IMR-90 (cell line): ENCODE measurements at regions not wholly inside any gene's neighbourhood (a gene's known extent, or its start where the extent isn't known, plus 50 kb on each side); places are given as distances from the start of the nearest gene placed in this dataset.

Source experiments
- ATAC-seq: fragments of 200-7000 bp; cut with Tn5 transposase; 2 replicates; pipeline ENCODE4 v1.9.1; 2020; ENCODE audit warnings: low read depth, mild to moderate bottlenecking, moderate library complexity
- BruUV-seq: library from RNA; stranded (reverse); fragments of 400-500 nt; replicated peaks from 2 replicates; lab custom pipeline; 2021; lab: Mats Ljungman, UMichigan
- CTCF ChIA-PET: fragments of 300-600 bp; formaldehyde crosslinking; extraction: SDS; loops from one replicate; lab custom pipeline; 2021; ENCODE audit warnings: antibody characterized with exemption; lab: Yijun Ruan, JAX
- POLR2A ChIA-PET: fragments of 300-600 bp; sonication (Branson Sonifier 250); formaldehyde crosslinking; loops from one replicate; lab custom pipeline; 2022; ENCODE audit warnings: antibody characterized with exemption; ENCODE audit not compliant: unreplicated experiment; lab: Charles Lee
- DNase-seq: peaks from one replicate; pipeline ENCODE4 v3.0.0; 2013
- H2AFZ ChIP-seq: replicated peaks from 2 replicates; pipeline ENCODE3; 2013; ENCODE audit warnings: low read length, mild to moderate bottlenecking; ENCODE audit not compliant: poor library complexity
- H2AK5ac ChIP-seq: 2 replicates; pipeline ENCODE4 v1.6.1; 2013; ENCODE audit warnings: low read depth, low read length, inconsistent platforms
- H2AK9ac ChIP-seq: replicated peaks from 2 replicates; pipeline ENCODE3; 2013; ENCODE audit warnings: mild to moderate bottlenecking, low read depth, low read length, moderate library complexity; ENCODE audit not compliant: poor library complexity
- H2BK120ac ChIP-seq: 2 replicates; pipeline ENCODE4 v1.6.1; 2013; ENCODE audit warnings: low read depth, low read length, inconsistent platforms
- H2BK15ac ChIP-seq: 3 replicates; pipeline ENCODE4 v1.6.1; 2013; ENCODE audit warnings: low read depth, low read length, inconsistent platforms
- H2BK20ac ChIP-seq: 2 replicates; pipeline ENCODE4 v1.6.1; 2013; ENCODE audit warnings: low read depth, mild to moderate bottlenecking, inconsistent platforms, low read length, moderate library complexity
- H2BK5ac ChIP-seq: 2 replicates; pipeline ENCODE4 v1.6.1; 2013; ENCODE audit warnings: mild to moderate bottlenecking, low read depth, low read length, inconsistent platforms; ENCODE audit not compliant: poor library complexity, severe bottlenecking
- H3K14ac ChIP-seq: replicated peaks from 2 replicates; pipeline ENCODE4 v1.6.1; 2013; ENCODE audit warnings: low read depth, low read length, inconsistent platforms
- H3K18ac ChIP-seq: 2 replicates; pipeline ENCODE4 v1.6.1; 2013; ENCODE audit warnings: low read depth, low read length, control low read depth
- H3K23ac ChIP-seq: 2 replicates; pipeline ENCODE4 v1.6.1; 2013; ENCODE audit warnings: low read depth, low read length, inconsistent platforms
- H3K27ac ChIP-seq: 2 replicates; pipeline ENCODE4 v1.5.1; 2013; ENCODE audit warnings: mild to moderate bottlenecking, control low read depth, low read length; ENCODE audit not compliant: insufficient read depth
- H3K27me3 ChIP-seq: 2 replicates; pipeline ENCODE4 v1.6.1; 2013; ENCODE audit warnings: low read length; ENCODE audit not compliant: control insufficient read depth, insufficient read depth
- H3K36me3 ChIP-seq: 2 replicates; pipeline ENCODE4 v1.6.1; 2013; ENCODE audit warnings: low read length, mixed read lengths; ENCODE audit not compliant: control insufficient read depth, insufficient read depth
- H3K4ac ChIP-seq: 2 replicates; pipeline ENCODE4 v1.6.1; 2013; ENCODE audit warnings: low read depth, low read length, inconsistent platforms
- H3K4me1 ChIP-seq: 2 replicates; pipeline ENCODE4 v1.6.1; 2013; ENCODE audit warnings: low read length, mixed read lengths; ENCODE audit not compliant: control insufficient read depth, insufficient read depth
- H3K4me2 ChIP-seq: 2 replicates; pipeline ENCODE4 v1.6.1; 2013; ENCODE audit warnings: low read depth, mild to moderate bottlenecking, control low read depth, low read length, moderate library complexity
- H3K4me3 ChIP-seq: 2 replicates; pipeline ENCODE4 v1.5.1; 2013; ENCODE audit warnings: low read depth, mild to moderate bottlenecking, control low read depth, low read length, moderate library complexity; ENCODE audit not compliant: insufficient read depth
- H3K56ac ChIP-seq: 2 replicates; pipeline ENCODE4 v1.6.1; 2013; ENCODE audit warnings: low read length, inconsistent platforms; ENCODE audit not compliant: insufficient read depth; ENCODE audit errors: extremely low read depth
- H3K79me1 ChIP-seq, 2 experiments: 2 replicates each; pipeline ENCODE4 v1.6.1; 2013; ENCODE audit warnings: low read length in 2 of 2, inconsistent platforms in 1 of 2, low read depth in 1 of 2
- H3K9ac ChIP-seq: 2 replicates; pipeline ENCODE4 v1.6.1; 2013; ENCODE audit warnings: low read depth, low read length, control low read depth
- H3K9me1 ChIP-seq: 2 replicates; pipeline ENCODE4 v1.6.1; 2013; ENCODE audit warnings: low read length, inconsistent platforms; ENCODE audit not compliant: insufficient read depth
- H3K9me3 ChIP-seq: 2 replicates; pipeline ENCODE4 v1.6.1; 2013; ENCODE audit warnings: low read length; ENCODE audit not compliant: control insufficient read depth, insufficient read depth
- H4K20me1 ChIP-seq: 2 replicates; pipeline ENCODE4 v1.6.1; 2013; ENCODE audit warnings: low read length, inconsistent platforms; ENCODE audit not compliant: insufficient read depth
- H4K5ac ChIP-seq: 2 replicates; pipeline ENCODE4 v1.6.1; 2013; ENCODE audit warnings: mild to moderate bottlenecking, low read depth, low read length, control low read depth
- H4K8ac ChIP-seq, 2 experiments: 2 replicates each; pipeline ENCODE4 v1.6.1; 2013; ENCODE audit warnings: low read depth in 2 of 2, low read length in 2 of 2, control low read depth in 1 of 2, inconsistent platforms in 1 of 2
- H4K91ac ChIP-seq: 2 replicates; pipeline ENCODE4 v1.6.1; 2013; ENCODE audit warnings: low read depth, low read length, inconsistent platforms; ENCODE audit not compliant: insufficient read depth
- BHLHE40 ChIP-seq: fragments of 150-350 bp; IDR thresholded peaks from 2 replicates; pipeline ENCODE4 v1.6.1; 2016; ENCODE audit warnings: mild to moderate bottlenecking, low read depth, low read length
- CEBPB ChIP-seq: IDR thresholded peaks from 2 replicates; pipeline ENCODE4 v1.6.1; 2012; ENCODE audit warnings: low read depth, low read length, improper control_type of control experiment
- CHD1 ChIP-seq: IDR thresholded peaks from 2 replicates; pipeline ENCODE4 v1.6.1; 2012; ENCODE audit warnings: low read depth, low read length, improper control_type of control experiment
- CTCF ChIP-seq: conservative IDR thresholded peaks from 2 replicates; pipeline ENCODE4 v1.5.1; 2012; ENCODE audit warnings: mild to moderate bottlenecking, low read depth, low read length, improper control_type of control experiment
- ELK1 ChIP-seq: fragments of 150-350 bp; IDR thresholded peaks from 2 replicates; pipeline ENCODE4 v1.6.1; 2016; ENCODE audit warnings: low read depth, mild to moderate bottlenecking, low read length, moderate library complexity, borderline replicate concordance
- FOS ChIP-seq: fragments of 150-350 bp; IDR thresholded peaks from 2 replicates; pipeline ENCODE4 v1.6.1; 2016; ENCODE audit warnings: low read depth, low read length
- MAFK ChIP-seq: IDR thresholded peaks from 2 replicates; pipeline ENCODE4 v1.6.1; 2012; ENCODE audit warnings: low read depth, low read length, improper control_type of control experiment
- MAZ ChIP-seq: IDR thresholded peaks from 2 replicates; pipeline ENCODE4 v1.6.1; 2012; ENCODE audit warnings: low read depth, mild to moderate bottlenecking, low read length, improper control_type of control experiment, moderate library complexity, borderline replicate concordance
- NFE2L2 ChIP-seq: fragments of 150-350 bp; IDR thresholded peaks from 2 replicates; pipeline ENCODE4 v1.6.1; 2016; ENCODE audit warnings: low read depth, mild to moderate bottlenecking, low read length
- POLR2A ChIP-seq: IDR thresholded peaks from 2 replicates; pipeline ENCODE4 v1.6.1; 2012; ENCODE audit warnings: mild to moderate bottlenecking, low read depth, low read length
- RAD21 ChIP-seq: IDR thresholded peaks from 2 replicates; pipeline ENCODE4 v1.6.1; 2012; ENCODE audit warnings: low read length, improper control_type of control experiment
- RCOR1 ChIP-seq: IDR thresholded peaks from 2 replicates; pipeline ENCODE4 v1.6.1; 2012; ENCODE audit warnings: mild to moderate bottlenecking, low read length, improper control_type of control experiment; ENCODE audit not compliant: insufficient replicate concordance
- RFX5 ChIP-seq: IDR thresholded peaks from 2 replicates; pipeline ENCODE4 v1.8.0; 2012; ENCODE audit warnings: low read depth, mild to moderate bottlenecking, low read length, moderate library complexity
- SMC3 ChIP-seq: fragments of 150-350 bp; IDR thresholded peaks from 2 replicates; pipeline ENCODE4 v1.6.1; 2016; ENCODE audit warnings: low read depth, mild to moderate bottlenecking, antibody characterized with exemption, low read length, moderate library complexity
- USF2 ChIP-seq: fragments of 150-350 bp; IDR thresholded peaks from 2 replicates; pipeline ENCODE4 v1.6.1; 2017; ENCODE audit warnings: mild to moderate bottlenecking, antibody characterized with exemption, low read length, low read depth
- WGBS, 2 experiments: methylation state at CpG; one replicate each; pipeline versions ENCODE4 v1.1.5 to v1.1.7; 2013; ENCODE audit warnings: missing lambda C conversion rate in 2 of 2; ENCODE audit not compliant: insufficient read length in 1 of 2; ENCODE audit errors: extremely low coverage in 2 of 2; 5-methylcytosine and 5-hydroxymethylcytosine counted together
- dilution Hi-C: fragments of 300-500 bp; cut with HindIII; formaldehyde crosslinking; loops from one replicate; pipeline ENCODE4 v1.14.3; 2018; ENCODE audit warnings: low sequenced_read_pairs; ENCODE audit not compliant: unreplicated experiment
- in situ Hi-C: fragments of 300-500 bp; cut with MboI; formaldehyde crosslinking; loops from 3 replicates; pipeline ENCODE4 v1.14.3; 2019; ENCODE audit warnings: low sequenced_read_pairs, inconsistent platforms, mixed read lengths
- intact Hi-C: fragments of 100-400 bp; cut with micrococcal nuclease; formaldehyde crosslinking; loops from 2 replicates; pipeline ENCODE4 v1.10.0; 2022

GRCh38 chr3:105210141-105210540 is 156.6 kb upstream of the ALCAM start:
- intact Hi-C loops: no loop called here
- Histone ChIP-seq H2BK15ac (no peak overlapping the region), H2BK5ac (no peak overlapping the region), H3K27ac (no peak overlapping the region), H3K36me3 (no peaks in the 10 kb centered on the region), H3K9ac (no peak overlapping the region), H3K23ac (no peak overlapping the region), H4K20me1 (no peaks in the 10 kb centered on the region), H2AK5ac (no peak overlapping the region), H3K79me1 (no peaks in the 10 kb centered on the region), H3K27me3 (no peaks in the 10 kb centered on the region), H2BK20ac (no peak overlapping the region), H3K9me3 (no peaks in the 10 kb centered on the region), H3K9me1 (no peaks in the 10 kb centered on the region), H3K4me2 (no peak overlapping the region), H3K56ac (no peak overlapping the region), H4K91ac (no peak overlapping the region), H2AFZ (no peak overlapping the region), H3K14ac (no peak overlapping the region), H3K18ac (no peak overlapping the region), H4K8ac (no peak overlapping the region), H3K4me1 (no peaks in the 10 kb centered on the region), H3K4me3 (no peak overlapping the region), H2AK9ac (no peak overlapping the region), H2BK120ac (no peak overlapping the region), H3K4ac (no peak overlapping the region), H4K5ac (no peak overlapping the region)
- no TSS peak for BruUV-seq
- dilution Hi-C loops: no loop called here
- TF ChIP-seq RCOR1 (no peak), RAD21 (no peak), FOS (no peak), BHLHE40 (no peak), USF2 (no peak), CTCF (no peak), POLR2A (no peak), CHD1 (no peak), MAFK (no peak), ELK1 (no peak), CEBPB (no peak), MAZ (no peak), RFX5 (no peak), SMC3 (no peak), NFE2L2 (no peak)
- no CpG with 5 or more reads among the region's 1 CpG for WGBS, 2 experiments
- CTCF ChIA-PET: no interaction called here
- POLR2A ChIA-PET: no interaction called here
- in situ Hi-C loops: no loop called here
- DNase-seq (no peak), ATAC-seq (no peak)
